ENCODE measurements at regions not wholly inside any gene's neighbourhood (a gene's known extent, or its start where the extent isn't known, plus 50 kb on each side); places are given as distances from the start of the nearest gene placed in this dataset.

DNA sequence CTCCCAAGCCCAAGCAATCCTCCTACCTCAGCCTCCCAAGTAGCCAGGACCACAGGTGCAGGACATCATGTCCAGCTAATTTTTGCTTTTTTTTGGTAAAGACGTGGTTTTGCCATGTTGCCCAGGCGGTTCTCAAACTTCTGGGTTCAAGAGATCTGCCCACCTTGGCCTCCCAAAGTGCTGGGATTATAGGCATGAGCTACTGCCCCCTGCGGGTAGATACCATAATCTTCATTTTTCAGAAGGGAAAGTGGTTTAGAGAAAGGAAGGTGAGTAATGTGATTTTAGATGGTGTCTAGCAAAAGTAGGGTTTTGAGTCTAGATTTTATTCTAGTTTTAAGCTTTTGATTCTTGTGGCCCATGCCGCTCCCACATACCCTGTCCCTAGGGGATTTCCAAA, 205.3 kb upstream of the CLNK start:
- Mint-ChIP-seq H3K4me1 (ENCODE audit: unreplicated experiment) (no peaks in the 10 kb centered on the region), H3K4me3 (ENCODE audit: unreplicated experiment) (no peak overlapping the region), H3K9me3 (ENCODE audit: unreplicated experiment) (no peaks in the 10 kb centered on the region), H3K27me3 (ENCODE audit: unreplicated experiment) (peaks cover 4% of the 10 kb centered on the region), H3K27ac (ENCODE audit: unreplicated experiment) (no peak overlapping the region), H3K36me3 (ENCODE audit: unreplicated experiment) (no peaks in the 10 kb centered on the region)
- TF ChIP-seq, protein P1, sequence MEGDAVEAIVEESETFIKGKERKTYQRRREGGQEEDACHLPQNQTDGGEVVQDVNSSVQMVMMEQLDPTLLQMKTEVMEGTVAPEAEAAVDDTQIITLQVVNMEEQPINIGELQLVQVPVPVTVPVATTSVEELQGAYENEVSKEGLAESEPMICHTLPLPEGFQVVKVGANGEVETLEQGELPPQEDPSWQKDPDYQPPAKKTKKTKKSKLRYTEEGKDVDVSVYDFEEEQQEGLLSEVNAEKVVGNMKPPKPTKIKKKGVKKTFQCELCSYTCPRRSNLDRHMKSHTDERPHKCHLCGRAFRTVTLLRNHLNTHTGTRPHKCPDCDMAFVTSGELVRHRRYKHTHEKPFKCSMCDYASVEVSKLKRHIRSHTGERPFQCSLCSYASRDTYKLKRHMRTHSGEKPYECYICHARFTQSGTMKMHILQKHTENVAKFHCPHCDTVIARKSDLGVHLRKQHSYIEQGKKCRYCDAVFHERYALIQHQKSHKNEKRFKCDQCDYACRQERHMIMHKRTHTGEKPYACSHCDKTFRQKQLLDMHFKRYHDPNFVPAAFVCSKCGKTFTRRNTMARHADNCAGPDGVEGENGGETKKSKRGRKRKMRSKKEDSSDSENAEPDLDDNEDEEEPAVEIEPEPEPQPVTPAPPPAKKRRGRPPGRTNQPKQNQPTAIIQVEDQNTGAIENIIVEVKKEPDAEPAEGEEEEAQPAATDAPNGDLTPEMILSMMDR (IDR thresholded peaks at IDR 0.05): no peak
- DNase-seq (ENCODE audit: extremely low spot score, unreplicated experiment): no peak

- DNase-seq (ENCODE audit: extremely low spot score, unreplicated experiment): no peak
- H3K27me3 Mint-ChIP-seq (ENCODE audit: unreplicated experiment): peaks cover 2% of the 10 kb centered on the region
- no peaks in the 10 kb centered on the region for H3K4me1 Mint-ChIP-seq (ENCODE audit: unreplicated experiment)
- no peaks in the 10 kb centered on the region for H3K36me3 Mint-ChIP-seq (ENCODE audit: unreplicated experiment)
- no peaks in the 10 kb centered on the region for H3K9me3 Mint-ChIP-seq (ENCODE audit: unreplicated experiment)
- TF ChIP-seq, protein P1 (IDR thresholded peaks at IDR 0.05): no peak
- no peak overlapping the region for H3K4me3 Mint-ChIP-seq (ENCODE audit: unreplicated experiment)
- no peak overlapping the region for H3K27ac Mint-ChIP-seq (ENCODE audit: unreplicated experiment)
Observed at GRCh38 chr4:10879411-10880110, 195.0 kb upstream of the CLNK start.

DNA sequence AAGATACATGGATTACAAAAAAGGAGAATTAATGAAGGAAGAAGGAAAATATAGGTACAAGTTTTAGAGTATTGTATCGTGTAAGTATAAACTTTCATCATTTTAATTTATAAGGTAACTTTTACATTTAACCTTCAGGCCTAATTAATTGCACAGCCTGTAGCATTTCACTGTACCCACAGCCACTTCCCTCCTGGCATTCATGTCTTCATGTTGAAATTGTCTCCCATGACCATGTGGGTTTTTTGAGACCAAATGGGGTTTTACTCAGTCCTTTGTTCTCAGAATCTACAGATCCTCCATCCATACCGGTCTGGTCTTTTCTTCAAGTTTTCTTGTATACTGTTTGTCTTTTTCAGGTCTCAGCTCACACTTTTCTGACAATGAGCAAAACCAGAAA, 194.3 kb upstream of the CLNK start:
- no peaks in the 10 kb centered on the region for H3K4me1 Mint-ChIP-seq (ENCODE audit: unreplicated experiment)
- no peaks in the 10 kb centered on the region for H3K36me3 Mint-ChIP-seq (ENCODE audit: unreplicated experiment)
- TF ChIP-seq, protein P1 (IDR thresholded peaks at IDR 0.05): no peak
- H3K4me3 Mint-ChIP-seq (ENCODE audit: unreplicated experiment): no peak overlapping the region
- no peaks in the 10 kb centered on the region for H3K9me3 Mint-ChIP-seq (ENCODE audit: unreplicated experiment)
- H3K27ac Mint-ChIP-seq (ENCODE audit: unreplicated experiment): no peak overlapping the region
- peaks cover 2% of the 10 kb centered on the region for H3K27me3 Mint-ChIP-seq (ENCODE audit: unreplicated experiment)
- DNase-seq (ENCODE audit: extremely low spot score, unreplicated experiment): no peak

- no peak overlapping the region for H3K27ac Mint-ChIP-seq (ENCODE audit: unreplicated experiment)
- no peaks in the 10 kb centered on the region for H3K4me1 Mint-ChIP-seq (ENCODE audit: unreplicated experiment)
- TF ChIP-seq, protein P1 (IDR thresholded peaks at IDR 0.05): no peak
- no peak overlapping the region for H3K4me3 Mint-ChIP-seq (ENCODE audit: unreplicated experiment)
- H3K27me3 Mint-ChIP-seq (ENCODE audit: unreplicated experiment): no peaks in the 10 kb centered on the region
- no peaks in the 10 kb centered on the region for H3K36me3 Mint-ChIP-seq (ENCODE audit: unreplicated experiment)
- no peaks in the 10 kb centered on the region for H3K9me3 Mint-ChIP-seq (ENCODE audit: unreplicated experiment)
- no peak for DNase-seq (ENCODE audit: extremely low spot score, unreplicated experiment)
Observed at GRCh38 chr4:10877076-10877475, 192.5 kb upstream of the CLNK start.

GRCh38 chr4:10875144-10875799, 190.7 kb upstream of the CLNK start:
- Mint-ChIP-seq H3K4me1 (ENCODE audit: unreplicated experiment) (no peaks in the 10 kb centered on the region), H3K27ac (ENCODE audit: unreplicated experiment) (no peak overlapping the region), H3K4me3 (ENCODE audit: unreplicated experiment) (no peak overlapping the region), H3K9me3 (ENCODE audit: unreplicated experiment) (no peaks in the 10 kb centered on the region), H3K36me3 (ENCODE audit: unreplicated experiment) (no peaks in the 10 kb centered on the region), H3K27me3 (ENCODE audit: unreplicated experiment) (no peaks in the 10 kb centered on the region)
- TF ChIP-seq, protein P1 (IDR thresholded peaks at IDR 0.05): no peak
- no peak for DNase-seq (ENCODE audit: extremely low spot score, unreplicated experiment)
